ENCODE measurements at regions not wholly inside any gene's neighbourhood (a gene's known extent, or its start where the extent isn't known, plus 50 kb on each side); places are given as distances from the start of the nearest gene placed in this dataset.
"Not testable (repeated sequence)": the region's sequence is repeated elsewhere in the genome, so short reads cannot be mapped to it uniquely, and the experiment has no call there.

DNA sequence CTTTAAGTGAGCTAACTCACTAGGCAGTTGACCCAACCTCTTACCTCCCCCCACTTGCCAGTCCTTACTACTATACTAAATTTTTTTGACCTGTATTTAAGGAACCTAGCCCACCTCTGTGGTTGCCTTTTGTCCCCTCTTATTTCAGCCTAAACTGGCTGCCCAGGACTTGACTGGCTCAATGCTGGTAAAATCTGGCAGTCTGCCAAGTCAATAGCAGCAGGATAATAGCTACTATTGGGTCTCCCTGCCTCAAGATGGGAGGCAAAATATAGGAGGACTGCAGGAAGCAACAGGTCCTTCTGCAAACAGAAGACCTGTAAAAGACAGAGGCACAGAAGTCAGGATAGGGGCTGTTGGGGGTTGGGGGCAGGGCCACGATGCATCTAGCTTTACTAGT is 144.2 kb upstream of the POGK start:
- no peak for DNase-seq (ENCODE audit: low read depth in 2 of 2)

DNA sequence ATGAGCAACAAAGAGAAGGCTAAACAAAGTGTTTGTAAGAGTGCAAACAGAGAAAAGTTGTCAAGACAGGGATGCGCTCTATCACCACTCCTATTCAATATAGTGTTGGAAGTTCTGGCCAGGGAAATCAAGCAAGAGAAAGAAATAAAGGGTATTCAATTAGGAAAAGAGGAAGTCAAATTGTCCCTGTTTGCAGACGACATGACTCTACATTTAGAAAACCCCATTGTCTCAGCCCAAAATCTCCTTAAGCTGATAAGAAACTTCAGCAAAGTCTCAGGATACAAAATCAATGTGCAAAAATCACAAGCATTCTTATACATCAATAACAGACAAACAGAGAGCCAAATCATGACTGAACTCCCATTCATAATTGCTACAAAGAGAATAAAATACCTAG is 143.4 kb upstream of the POGK start:
- DNase-seq (ENCODE audit: low read depth in 2 of 2): not testable (repeated sequence)

GRCh38 chr1:166698771-166699170 is 140.5 kb upstream of the POGK start:
- DNase-seq (ENCODE audit: low read depth in 2 of 2): no peak

GRCh38 chr1:166699613-166700012 is 139.7 kb upstream of the POGK start:
- no peak for DNase-seq (ENCODE audit: low read depth in 2 of 2)

- no peak for DNase-seq (ENCODE audit: low read depth in 2 of 2)
Measured at GRCh38 chr1:166700696-166701095, 138.6 kb upstream of the POGK start.

- DNase-seq (ENCODE audit: low read depth in 2 of 2): no peak
Measured at GRCh38 chr1:166701603-166702100, 137.6 kb upstream of the POGK start.

- no peak for DNase-seq (ENCODE audit: low read depth in 2 of 2)
Measured at GRCh38 chr1:166703141-166703540, 136.1 kb upstream of the POGK start.

DNA sequence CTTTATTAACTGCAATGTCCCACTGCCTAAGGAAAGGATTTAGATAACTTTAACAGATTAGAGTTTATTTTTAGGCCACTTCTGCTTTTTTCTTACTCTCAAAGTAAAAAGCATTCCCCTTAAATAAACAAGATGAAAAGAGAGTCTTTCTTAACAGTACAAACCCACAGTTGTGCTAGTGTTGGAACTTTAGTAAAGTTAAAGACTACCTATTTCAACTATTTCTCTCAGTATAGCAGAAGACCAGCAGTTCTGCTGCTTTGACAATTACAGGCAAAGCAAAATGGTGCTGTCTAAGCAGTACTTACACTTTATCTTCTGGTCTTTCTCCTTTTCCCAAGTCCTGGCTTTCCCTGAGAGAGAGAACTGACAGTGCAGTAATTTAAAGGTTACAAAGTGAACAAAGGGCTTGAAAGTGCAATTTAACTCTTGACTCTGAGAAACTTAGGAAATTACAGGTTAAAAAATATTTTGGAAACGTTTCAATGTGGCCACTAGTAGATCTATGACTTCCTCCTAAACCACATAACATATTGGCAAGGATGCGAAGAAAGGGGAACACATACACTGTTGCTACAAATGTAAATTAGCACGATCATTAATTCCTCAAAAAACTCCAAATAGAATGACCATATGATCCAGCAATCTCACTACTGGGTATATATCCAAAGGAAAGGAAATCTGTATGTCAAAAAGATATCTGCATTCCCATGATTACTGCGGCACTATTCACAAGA is 135.4 kb upstream of the POGK start:
- no peak for DNase-seq (ENCODE audit: low read depth in 2 of 2)

DNA sequence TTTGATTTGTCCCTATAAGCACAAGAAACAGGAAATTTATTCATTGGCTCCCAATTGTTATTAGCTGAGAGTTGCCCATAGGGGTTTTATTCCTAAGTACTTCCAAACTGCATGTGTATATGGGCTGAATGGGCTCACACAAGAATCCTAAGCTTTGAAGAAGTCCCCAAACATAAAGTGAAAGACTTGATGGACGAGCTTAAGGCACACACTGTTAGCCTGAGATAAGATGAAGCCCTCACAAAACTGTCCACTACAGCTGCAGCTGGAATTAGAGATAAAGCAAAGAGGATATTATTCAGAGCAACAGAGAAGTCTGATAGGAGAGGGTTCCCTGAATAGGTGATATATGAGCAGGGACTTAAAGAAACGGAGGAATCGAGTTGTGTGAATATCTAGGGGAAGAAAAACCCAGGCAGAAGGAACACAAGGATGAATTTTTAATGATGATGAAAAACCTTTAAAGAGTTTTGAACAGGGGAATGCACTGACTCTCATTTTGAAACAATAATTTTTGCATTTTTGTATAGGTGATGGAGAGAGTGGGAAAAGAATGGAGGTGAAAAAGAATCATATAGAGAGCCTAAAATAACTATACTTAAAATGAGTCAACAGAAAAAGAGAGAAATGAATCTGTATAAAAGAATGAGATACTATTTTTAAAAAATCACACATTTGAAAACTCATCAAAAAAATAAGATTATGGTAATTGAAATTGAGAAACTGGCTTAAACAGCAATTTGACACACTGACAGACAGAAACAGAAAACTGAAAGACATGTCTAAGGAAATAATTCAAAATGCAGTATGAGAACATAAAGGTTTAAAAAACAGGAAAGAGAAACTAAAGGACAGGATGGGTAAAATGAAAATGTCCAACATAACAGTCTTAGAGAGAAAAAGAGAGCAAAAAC is 133.6 kb upstream of the POGK start:
- DNase-seq (ENCODE audit: low read depth in 2 of 2): no peak

DNA sequence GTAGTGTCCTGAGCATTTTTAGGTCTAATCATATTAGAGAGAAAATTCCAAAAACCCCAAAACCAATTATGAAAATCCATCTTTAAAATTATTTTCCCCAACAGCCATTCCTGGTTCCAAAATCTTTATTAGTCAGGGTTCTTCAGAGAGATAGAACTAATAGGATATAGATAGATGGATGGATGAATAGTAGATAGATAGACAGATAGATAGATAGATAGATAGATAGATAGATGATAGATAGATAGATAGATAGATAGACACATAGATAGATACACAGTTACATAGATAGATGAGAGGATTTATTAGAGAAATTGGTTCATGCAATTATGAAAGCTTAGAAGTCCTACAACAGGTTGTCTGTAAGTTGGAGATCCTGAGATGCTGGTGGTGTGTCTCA is 122.7 kb upstream of the POGK start:
- DNase-seq (ENCODE audit: low read depth in 2 of 2): no peak

- no peak for DNase-seq (ENCODE audit: low read depth in 2 of 2)
Measured at GRCh38 chr1:166721145-166721544, 118.1 kb upstream of the POGK start.

- DNase-seq (ENCODE audit: low read depth in 2 of 2): no peak
Measured at GRCh38 chr1:166730299-166730888, 108.9 kb upstream of the POGK start.

DNA sequence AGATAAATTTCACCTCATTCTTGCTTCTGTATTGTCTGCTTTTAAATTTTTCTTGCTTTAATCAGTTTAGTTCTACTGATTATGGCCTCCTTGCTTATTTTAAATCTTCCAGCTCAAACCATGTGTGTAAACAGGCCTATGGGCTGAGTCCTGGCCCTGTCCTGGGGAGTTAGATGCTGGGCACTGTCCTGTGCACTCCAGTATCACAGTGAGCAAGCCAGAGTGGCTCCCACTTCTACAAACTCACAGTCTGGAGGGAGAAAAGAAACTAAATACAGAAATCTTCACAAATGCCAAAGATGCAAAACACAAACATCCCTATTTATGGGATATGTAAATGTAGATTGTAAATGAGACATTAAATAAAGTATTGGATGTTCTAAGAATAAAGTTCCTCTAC is 101.1 kb upstream of the POGK start:
- no peak for DNase-seq (ENCODE audit: low read depth in 2 of 2)

DNA sequence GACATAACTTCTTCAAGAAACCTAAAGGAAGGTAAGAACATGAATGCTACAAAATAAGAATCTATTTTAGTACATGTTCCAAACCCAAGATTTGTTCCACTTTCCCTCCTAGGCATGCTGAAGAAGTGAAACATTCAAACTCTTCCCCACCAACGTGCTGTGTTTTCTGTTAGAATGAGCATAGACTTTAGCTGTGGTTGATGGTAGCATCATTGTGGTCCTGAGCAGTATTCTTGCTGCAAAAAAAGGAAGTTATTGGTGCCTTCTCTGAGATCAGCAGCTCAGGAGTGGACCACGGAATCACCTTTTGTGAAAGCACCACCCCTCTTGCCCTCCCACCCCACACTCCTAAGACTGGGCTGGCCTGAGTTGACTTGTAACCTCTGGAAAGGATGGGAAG is 100.4 kb upstream of the POGK start:
- no peak for DNase-seq (ENCODE audit: low read depth in 2 of 2)

GRCh38 chr1:166740668-166741276 is 98.5 kb upstream of the POGK start:
- no peak for DNase-seq (ENCODE audit: low read depth in 2 of 2)

DNA sequence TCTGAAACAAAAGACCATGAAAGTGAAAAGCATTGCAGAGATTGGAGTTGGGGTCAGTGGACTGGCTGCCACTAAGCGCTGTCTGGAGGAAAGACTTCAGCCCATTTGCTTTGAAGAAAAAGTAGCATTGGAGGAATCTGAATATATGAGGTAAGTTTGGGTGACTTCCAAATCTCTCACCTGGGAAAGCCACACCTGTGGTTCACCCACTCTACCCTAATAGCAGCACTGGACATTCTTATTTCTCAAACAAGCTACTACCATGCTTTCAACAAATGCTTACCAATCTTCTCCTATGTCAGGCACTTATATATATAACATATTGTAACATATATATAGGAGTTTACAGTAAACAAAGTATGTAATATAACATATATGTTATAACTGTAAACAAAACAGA is 76.0 kb upstream of the POGK start:
- no peak for DNase-seq (ENCODE audit: low read depth in 2 of 2)

GRCh38 chr1:166766942-166767341 is 72.3 kb upstream of the POGK start:
- DNase-seq (ENCODE audit: low read depth in 2 of 2): no peak

DNA sequence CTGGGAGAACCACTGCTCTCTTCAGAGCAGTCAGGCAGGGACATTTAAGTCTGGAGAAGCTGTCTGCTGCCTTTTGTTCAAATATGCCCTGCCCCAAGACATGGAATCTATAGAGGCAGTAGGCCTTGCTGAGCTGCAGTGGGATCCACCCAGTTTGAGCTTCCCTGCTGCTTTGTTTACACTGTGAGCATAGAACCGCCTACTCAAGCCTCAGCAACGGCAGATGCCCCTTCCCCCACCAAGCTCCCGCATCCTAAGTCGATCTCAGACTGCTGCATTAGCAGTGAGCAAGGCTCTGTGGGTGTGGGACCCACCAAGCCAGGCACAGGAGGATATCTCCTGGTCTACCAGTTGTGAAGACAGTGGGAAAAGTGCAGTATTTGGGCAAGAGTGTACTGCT is 54.6 kb upstream of the POGK start:
- not testable (repeated sequence) for DNase-seq (ENCODE audit: low read depth in 2 of 2)

DNA sequence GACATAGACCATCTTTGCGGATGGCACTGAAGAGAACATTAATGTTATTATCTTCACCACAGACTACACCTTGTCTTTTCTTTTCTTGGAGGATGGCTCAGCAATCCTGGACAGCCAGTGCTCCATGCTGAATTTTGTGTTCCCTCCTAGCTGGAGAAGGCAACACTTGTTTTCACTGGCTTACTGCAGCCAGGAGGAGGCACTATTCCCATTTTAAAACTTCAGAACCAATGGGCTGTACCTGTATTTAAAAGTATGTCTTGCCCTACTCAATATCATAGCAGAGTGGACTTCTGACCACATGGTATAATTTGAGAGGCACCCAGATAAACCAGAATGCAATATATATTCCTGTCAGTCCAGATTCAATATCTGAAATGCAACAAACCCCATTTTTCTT is 53.3 kb upstream of the POGK start:
- DNase-seq (ENCODE audit: low read depth in 2 of 2): no peak

GRCh38 chr1:166789286-166789685 is 50.0 kb upstream of the POGK start:
- no peak for DNase-seq (ENCODE audit: low read depth in 2 of 2)
